ENCODE measurements at regions not wholly inside any gene's neighbourhood (a gene's known extent, or its start where the extent isn't known, plus 50 kb on each side); places are given as distances from the start of the nearest gene placed in this dataset.

DNA sequence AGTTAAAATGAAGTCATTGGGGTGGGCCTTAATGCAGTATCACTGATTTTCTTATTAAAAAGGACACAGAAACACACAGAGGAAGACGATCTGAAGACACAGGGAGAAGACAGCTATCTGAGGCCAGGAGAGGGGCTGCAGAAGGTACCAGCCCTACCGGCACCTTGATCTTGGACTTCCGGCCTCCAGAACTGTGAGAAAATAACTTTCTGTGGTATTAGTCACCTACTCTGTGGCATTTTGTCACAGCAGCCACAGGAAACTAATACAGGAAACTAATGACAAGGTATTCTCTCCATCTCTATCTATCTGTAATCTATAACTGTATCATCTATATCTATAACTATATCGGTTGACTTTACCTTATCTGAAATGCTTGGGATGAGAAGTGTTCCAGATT, 1149.5 kb downstream of the BCL11B start:
- TF ChIP-seq, protein P1, sequence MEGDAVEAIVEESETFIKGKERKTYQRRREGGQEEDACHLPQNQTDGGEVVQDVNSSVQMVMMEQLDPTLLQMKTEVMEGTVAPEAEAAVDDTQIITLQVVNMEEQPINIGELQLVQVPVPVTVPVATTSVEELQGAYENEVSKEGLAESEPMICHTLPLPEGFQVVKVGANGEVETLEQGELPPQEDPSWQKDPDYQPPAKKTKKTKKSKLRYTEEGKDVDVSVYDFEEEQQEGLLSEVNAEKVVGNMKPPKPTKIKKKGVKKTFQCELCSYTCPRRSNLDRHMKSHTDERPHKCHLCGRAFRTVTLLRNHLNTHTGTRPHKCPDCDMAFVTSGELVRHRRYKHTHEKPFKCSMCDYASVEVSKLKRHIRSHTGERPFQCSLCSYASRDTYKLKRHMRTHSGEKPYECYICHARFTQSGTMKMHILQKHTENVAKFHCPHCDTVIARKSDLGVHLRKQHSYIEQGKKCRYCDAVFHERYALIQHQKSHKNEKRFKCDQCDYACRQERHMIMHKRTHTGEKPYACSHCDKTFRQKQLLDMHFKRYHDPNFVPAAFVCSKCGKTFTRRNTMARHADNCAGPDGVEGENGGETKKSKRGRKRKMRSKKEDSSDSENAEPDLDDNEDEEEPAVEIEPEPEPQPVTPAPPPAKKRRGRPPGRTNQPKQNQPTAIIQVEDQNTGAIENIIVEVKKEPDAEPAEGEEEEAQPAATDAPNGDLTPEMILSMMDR (IDR thresholded peaks at IDR 0.05; ENCODE audit: control extremely low read depth, extremely low read depth) = no peak
- peaks cover 0 to 9% (median 3%) of the 10 kb centered on the region in 4 donors for H3K9me3 ChIP-seq (ENCODE audit: control insufficient read depth in 4 of 4, insufficient read depth in 3 of 4, low read length in 3 of 4)
- H3K27me3 ChIP-seq (ENCODE audit: control insufficient read depth in 3 of 3, insufficient read depth in 3 of 3, low read length in 2 of 3) = no peaks in the 10 kb centered on the region
- H3K36me3 ChIP-seq (ENCODE audit: control insufficient read depth in 4 of 4, insufficient read depth in 4 of 4, low read length in 4 of 4) = no peaks in the 10 kb centered on the region
- ATAC-seq (ENCODE audit: insufficient read depth, low FRiP score) (no peak), DNase-seq (no peak)
- no peaks in the 10 kb centered on the region for H3K4me1 ChIP-seq (ENCODE audit: control insufficient read depth in 5 of 5, insufficient read depth in 5 of 5, low read length in 5 of 5)
- H3K9ac ChIP-seq (ENCODE audit: insufficient read depth in 1 of 2, low read length in 2 of 2) = no peak overlapping the region
- 76 to 88% methylated on average over 4 of the region's 4 CpGs for WGBS, 2 donors
- H3K4me3 ChIP-seq = no peak overlapping the region
- H3K27ac ChIP-seq (ENCODE audit: low read depth in 1 of 2, low read length in 1 of 2) = no peak overlapping the region

DNA sequence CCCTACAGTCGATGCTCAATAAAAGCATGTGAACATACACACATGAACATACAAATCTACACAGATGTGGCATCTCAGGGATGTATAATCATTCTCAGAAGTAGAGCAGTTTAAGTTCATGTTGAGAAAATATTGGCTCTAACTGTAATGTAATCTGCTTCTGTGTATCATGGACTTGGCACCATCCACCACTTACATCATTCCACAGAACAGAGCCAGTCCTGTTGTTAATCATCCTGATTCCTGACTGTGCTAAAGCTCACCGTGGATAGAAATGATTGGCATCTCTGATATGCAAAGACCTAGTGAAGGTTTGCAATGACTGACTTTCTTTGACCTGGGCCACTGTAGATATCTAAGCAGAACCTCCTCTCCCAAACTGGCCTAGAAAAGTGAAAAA, 1141.3 kb downstream of the BCL11B start:
- WGBS, 2 donors = 63 to 72% methylated on average over 2 of the region's 2 CpGs
- DNase-seq (peak in 1 of 3 donors; percentile 43), ATAC-seq (ENCODE audit: insufficient read depth, low FRiP score) (no peak)
- H3K36me3 ChIP-seq (ENCODE audit: control insufficient read depth in 4 of 4, insufficient read depth in 4 of 4, low read length in 4 of 4) = no peaks in the 10 kb centered on the region
- no peaks in the 10 kb centered on the region for H3K9me3 ChIP-seq (ENCODE audit: control insufficient read depth in 4 of 4, insufficient read depth in 3 of 4, low read length in 3 of 4)
- peaks cover 0 to 4% (median 4%) of the 10 kb centered on the region in 3 donors for H3K27me3 ChIP-seq (ENCODE audit: control insufficient read depth in 3 of 3, insufficient read depth in 3 of 3, low read length in 2 of 3)
- no peak overlapping the region for H3K27ac ChIP-seq (ENCODE audit: low read depth in 1 of 2, low read length in 1 of 2)
- H3K4me3 ChIP-seq = no peak overlapping the region
- peaks cover 0 to 2% (median 0%) of the 10 kb centered on the region in 5 donors for H3K4me1 ChIP-seq (ENCODE audit: control insufficient read depth in 5 of 5, insufficient read depth in 5 of 5, low read length in 5 of 5)
- TF ChIP-seq, protein P1 (IDR thresholded peaks at IDR 0.05; ENCODE audit: control extremely low read depth, extremely low read depth) = no peak
- H3K9ac ChIP-seq (ENCODE audit: insufficient read depth in 1 of 2, low read length in 2 of 2) = no peak overlapping the region

DNA sequence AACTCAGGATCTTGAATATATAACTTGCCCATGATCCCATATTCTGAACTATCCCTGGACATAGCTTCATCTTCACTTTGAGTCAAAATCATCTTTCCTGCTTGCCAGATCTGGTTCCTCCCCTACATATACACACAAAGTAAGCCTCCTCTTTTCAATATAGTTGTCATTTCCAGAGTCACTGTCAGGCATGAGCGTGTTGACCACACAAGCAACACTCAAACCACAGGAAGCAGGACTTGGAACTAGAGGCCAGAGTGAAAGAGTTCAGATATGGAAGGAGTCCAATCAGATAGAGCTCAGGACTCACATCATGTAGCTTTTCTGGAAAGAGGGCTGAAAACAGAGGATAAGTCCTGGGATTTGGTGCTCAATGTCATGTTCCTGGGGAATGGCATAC, 1140.6 kb downstream of the BCL11B start:
- no peaks in the 10 kb centered on the region for H3K36me3 ChIP-seq (ENCODE audit: control insufficient read depth in 4 of 4, insufficient read depth in 4 of 4, low read length in 4 of 4)
- ATAC-seq (ENCODE audit: insufficient read depth, low FRiP score) (no peak), DNase-seq (peak in 1 of 3 donors; percentile 37)
- peaks cover 3 to 8% (median 4%) of the 10 kb centered on the region in 3 donors for H3K27me3 ChIP-seq (ENCODE audit: control insufficient read depth in 3 of 3, insufficient read depth in 3 of 3, low read length in 2 of 3)
- H3K4me1 ChIP-seq (ENCODE audit: control insufficient read depth in 5 of 5, insufficient read depth in 5 of 5, low read length in 5 of 5) = peaks cover 0 to 2% (median 0%) of the 10 kb centered on the region in 5 donors
- TF ChIP-seq, protein P1 (IDR thresholded peaks at IDR 0.05; ENCODE audit: control extremely low read depth, extremely low read depth) = no peak
- WGBS, 2 donors = 41 to 42% methylated on average over 1 of the region's 1 CpG
- H3K9ac ChIP-seq (ENCODE audit: insufficient read depth in 1 of 2, low read length in 2 of 2) = no peak overlapping the region
- no peak overlapping the region for H3K4me3 ChIP-seq
- H3K9me3 ChIP-seq (ENCODE audit: control insufficient read depth in 4 of 4, insufficient read depth in 3 of 4, low read length in 3 of 4) = no peaks in the 10 kb centered on the region
- H3K27ac ChIP-seq (ENCODE audit: low read depth in 1 of 2, low read length in 1 of 2) = no peak overlapping the region

DNA sequence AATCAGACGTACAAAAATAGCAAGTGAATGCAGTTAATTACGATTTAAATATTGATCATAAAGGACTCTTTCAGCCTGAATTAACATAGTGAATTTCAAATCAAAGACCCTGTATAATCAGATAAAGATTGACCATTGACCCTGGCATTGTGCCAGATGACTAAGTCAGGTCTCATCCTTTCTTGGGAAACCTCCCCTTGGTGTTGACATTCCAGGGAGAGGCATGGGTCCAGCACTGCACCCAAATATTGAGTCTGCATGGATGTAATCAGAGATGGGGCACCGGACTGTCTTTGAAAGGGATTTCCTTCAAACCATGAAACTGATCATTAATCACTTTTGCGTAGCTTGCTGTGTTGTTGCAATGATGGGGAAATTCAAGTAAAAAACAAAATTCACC, 1138.2 kb downstream of the BCL11B start:
- Histone ChIP-seq H3K27me3 (ENCODE audit: control insufficient read depth in 3 of 3, insufficient read depth in 3 of 3, low read length in 2 of 3) (peaks cover 4 to 18% (median 7%) of the 10 kb centered on the region in 3 donors), H3K9ac (ENCODE audit: insufficient read depth in 1 of 2, low read length in 2 of 2) (no peak overlapping the region), H3K9me3 (ENCODE audit: control insufficient read depth in 4 of 4, insufficient read depth in 3 of 4, low read length in 3 of 4) (no peaks in the 10 kb centered on the region), H3K4me3 (no peak overlapping the region), H3K4me1 (ENCODE audit: control insufficient read depth in 5 of 5, insufficient read depth in 5 of 5, low read length in 5 of 5) (peaks cover 0 to 2% (median 2%) of the 10 kb centered on the region in 5 donors), H3K36me3 (ENCODE audit: control insufficient read depth in 4 of 4, insufficient read depth in 4 of 4, low read length in 4 of 4) (no peaks in the 10 kb centered on the region), H3K27ac (ENCODE audit: low read depth in 1 of 2, low read length in 1 of 2) (no peak overlapping the region)
- no peak for DNase-seq
- no peak for ATAC-seq (ENCODE audit: insufficient read depth, low FRiP score)
- TF ChIP-seq, protein P1 (IDR thresholded peaks at IDR 0.05; ENCODE audit: control extremely low read depth, extremely low read depth) = no peak
- WGBS, 2 donors = 86 to 87% methylated on average over 4 of the region's 4 CpGs

Data from lung (tissue), 11 donors.